DMS79 treated with DMSO at 0.1 percent for 48 hours (cell line): ENCODE measurements at regions not wholly inside any gene's neighbourhood (a gene's known extent, or its start where the extent isn't known, plus 50 kb on each side); places are given as distances from the start of the nearest gene placed in this dataset.
"Not testable (repeated sequence)": the region's sequence is repeated elsewhere in the genome, so short reads cannot be mapped to it uniquely, and the experiment has no call there.

Source experiments
- DNase-seq: peaks from one replicate; lab custom pipeline; 2025; lab: John Stamatoyannopoulos, UW

- no peak for DNase-seq
These were observed 228.9 kb downstream of the ANKRD60 start for GRCh38 chr20:57999465-58000111.

GRCh38 chr20:57998981-57999464 lies 229.4 kb downstream of the ANKRD60 start:
- DNase-seq = no peak

DNA sequence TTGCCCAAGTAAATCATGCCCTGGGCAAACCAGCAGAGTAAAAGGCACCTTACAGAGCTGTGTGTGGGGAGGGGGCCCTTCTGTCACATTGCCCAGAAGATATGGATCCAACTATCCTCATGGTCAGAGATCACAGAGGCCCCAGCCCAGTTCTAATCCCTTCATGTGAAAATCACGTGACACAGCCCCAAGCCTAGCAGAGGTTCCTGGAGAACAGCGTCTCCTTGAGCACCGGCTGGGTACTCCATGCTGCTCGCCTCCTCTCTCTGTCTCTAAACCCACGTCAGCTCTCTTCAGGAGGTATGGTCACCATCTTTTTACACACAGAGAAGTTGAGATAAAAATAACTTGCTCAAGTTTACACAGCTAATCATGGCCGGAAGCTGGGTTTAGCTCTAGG lies 230.2 kb downstream of the ANKRD60 start:
- no peak for DNase-seq

- no peak for DNase-seq
These were observed 231.2 kb downstream of the ANKRD60 start for GRCh38 chr20:57996936-57997890.

- DNase-seq = no peak
These were observed 232.0 kb downstream of the ANKRD60 start for GRCh38 chr20:57996465-57996864.

DNA sequence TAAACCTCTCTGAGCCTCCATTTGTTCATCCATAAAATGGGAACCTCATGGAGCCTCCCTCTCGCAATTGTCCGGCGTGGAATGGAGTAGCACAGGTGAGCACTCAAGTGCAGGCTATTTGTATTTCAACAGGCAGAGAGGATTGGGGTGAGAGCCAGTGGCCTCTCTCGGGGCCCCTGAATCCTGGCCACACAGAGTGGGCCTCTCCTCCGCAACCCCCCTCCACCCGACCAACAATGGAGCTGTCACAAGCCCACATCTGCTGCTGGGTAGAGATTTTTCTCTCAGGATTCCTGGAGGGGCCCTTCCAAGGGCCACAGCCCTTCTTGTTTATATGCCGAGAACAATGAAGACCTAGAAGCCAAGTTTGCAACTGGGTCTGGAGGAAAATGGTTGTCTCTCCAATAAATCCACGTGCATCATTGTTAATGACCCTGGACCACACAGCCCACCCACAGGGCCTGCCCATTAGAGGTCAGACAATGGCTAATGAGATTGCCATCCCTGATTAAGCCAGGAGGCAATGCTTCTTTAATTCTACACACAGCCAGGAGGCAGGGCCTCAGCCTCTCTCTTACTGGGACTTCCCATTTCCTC lies 233.0 kb downstream of the ANKRD60 start:
- no peak for DNase-seq

DNA sequence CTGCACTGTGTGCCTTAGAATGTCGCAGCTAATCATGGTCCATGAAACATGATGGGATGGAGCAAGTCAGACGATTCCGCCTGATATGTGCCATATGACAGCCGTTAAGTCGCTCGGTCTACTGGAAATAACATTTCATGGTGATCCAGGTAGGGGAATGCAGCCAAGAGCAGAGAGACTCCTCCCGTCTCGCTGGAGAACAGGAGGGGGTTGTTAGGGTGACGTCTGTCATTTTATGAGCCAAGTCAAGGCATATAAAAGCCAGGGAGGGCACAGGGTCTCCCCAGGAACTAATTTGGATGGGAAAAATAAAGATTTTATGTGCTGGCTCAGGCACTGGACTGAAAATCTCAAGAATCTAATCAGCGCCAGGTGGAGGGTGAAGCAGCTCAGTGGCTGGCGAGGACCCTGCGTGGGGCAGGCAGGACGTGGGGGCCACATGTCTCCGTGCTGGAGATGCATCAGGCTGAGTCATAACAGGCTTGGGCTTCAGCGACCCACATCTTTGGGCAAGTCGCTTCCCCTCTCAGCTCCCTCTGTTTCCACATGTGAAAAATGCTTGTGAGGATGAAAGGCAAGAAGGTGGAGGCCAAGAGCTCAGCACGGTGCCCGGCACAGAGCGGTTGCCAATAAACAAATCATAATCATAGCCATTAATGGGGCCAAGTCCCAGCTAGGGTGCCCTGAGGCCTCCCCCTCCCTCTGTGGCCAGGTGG lies 234.6 kb downstream of the ANKRD60 start:
- no peak for DNase-seq

DNA sequence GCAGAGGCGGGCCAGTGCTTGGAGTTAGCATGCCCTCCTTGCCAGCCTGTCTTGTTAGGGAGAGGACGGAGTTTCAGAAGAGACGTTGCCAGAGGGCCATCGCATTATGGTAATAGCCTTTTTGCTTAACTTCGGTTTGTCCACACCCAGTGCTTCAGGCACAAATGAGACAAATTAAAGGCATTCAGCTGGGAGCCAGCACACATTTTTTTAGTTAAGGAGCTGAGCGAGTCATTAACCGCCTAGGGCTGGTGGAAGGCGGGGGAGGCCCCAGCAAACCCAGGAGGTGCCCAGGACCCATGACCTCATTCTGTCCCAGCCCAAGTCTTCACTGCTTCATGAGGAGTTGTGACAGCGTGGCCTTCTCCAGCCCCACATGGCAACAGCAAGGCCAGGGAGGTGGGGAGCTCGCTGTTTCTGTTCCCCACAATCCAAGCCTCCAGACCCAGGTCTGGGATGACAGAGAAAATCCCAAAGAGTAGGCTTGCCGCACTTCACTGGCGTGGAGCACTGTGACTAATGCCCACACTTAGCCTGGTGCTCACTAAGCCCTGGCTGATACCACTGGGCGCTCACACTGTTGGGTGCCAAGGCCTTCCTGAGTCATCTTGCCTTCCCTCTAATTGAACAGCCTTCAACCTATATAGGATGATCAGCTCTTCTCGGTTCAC lies 237.1 kb downstream of the ANKRD60 start:
- DNase-seq = no peak

DNA sequence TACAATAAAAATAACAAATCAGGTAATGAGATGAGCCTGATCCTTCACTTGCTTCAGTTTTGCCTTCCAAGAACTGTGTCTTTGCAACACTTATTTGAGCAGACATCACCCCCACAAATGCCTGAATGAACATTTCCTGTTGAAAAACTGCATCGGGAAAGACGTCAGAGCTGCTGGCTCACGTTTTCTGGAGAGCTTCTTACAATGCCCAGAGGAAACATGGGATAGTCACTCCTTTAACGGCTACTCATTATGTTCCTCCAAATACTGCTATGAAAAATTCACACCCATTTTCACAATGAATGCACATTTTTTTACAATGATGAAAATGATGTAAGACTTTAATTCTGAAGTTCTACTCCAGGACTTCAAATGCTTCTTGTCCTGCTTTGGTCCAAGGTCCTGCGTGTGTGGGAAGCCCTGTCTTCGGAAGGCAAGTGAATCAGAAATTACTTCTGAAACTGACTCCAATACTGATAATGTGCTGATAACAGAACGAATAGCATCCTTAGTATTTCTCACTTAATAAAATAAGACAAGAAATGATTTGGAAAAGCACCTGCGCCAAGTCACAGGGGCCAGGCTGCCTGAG lies 238.0 kb downstream of the ANKRD60 start:
- no peak for DNase-seq

DNA sequence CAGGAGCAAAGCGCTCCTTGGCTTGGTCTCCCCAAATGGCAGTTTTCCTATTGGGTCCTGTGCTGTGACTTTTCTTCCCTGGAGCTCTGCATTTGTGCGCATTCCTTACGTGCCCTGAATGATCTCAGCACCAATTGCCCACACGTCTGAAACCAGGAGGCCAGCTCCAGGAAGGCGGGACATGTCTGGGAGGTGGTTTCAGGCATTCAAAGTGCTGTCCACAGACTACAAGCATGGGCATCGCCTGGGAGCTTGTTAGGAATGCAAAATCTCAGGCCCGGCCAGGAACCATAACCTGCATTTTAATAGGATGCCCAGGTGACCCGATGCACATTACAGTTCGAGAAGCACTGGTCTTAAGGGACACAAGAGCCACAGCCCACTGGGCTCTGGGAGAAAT lies 239.6 kb downstream of the ANKRD60 start:
- DNase-seq = no peak

DNA sequence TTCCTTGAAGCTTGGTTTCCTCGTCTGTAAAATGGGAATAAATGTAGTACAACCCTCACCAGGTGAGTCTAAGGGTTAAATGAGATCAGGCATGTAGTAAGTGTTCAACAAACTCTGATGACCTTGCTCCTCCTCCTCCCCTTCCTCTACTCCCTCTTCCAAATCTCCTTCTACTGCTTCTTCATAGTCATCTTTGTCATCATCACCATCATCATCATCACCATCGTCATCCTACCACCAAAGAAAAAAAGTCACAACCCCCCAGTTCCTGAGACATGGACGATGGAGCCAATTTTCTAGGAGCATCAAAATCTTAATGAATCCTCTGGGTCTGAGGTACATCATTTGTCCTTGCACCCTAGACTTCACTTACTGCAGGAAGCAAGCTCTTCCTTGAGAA lies 240.0 kb downstream of the ANKRD60 start:
- DNase-seq = no peak

DNA sequence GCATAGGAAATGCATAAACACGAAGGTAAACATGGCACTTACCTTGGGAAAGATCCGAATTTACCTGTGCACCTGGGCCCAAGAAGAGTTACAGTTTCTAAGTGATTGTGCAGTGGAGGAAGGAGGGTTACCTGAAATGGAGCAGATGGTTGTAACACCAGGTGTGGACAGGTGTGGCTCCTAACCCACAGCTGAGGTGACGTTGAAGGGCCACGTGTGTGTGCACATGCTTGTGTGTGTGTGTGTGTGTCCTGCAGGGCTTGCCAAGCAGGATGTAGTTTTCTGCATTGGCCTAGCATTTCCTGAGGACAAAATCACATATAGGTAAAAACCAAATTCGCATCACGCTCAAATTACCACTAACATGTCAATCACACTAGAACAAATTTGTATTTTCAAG lies 240.8 kb downstream of the ANKRD60 start:
- no peak for DNase-seq

DNA sequence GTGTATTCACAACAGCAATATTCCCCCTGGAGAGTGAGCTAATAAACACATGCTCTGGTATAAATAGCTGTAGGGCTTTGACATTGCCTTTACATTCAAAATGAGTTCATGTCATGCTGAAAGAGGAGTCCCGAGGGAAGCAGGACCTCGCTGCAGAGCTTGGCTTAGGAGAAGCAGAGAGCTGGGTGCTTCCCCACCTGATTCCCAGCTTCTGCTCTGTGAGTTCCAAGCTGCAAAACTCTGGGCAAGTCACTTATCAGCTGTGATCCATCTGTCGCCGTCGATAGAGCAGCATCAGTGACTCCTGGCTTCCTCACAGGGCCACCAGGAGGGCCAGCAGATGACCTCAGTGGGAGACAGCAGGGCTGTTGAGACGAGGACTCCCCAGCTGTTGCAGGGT lies 241.8 kb downstream of the ANKRD60 start:
- DNase-seq = no peak

DNA sequence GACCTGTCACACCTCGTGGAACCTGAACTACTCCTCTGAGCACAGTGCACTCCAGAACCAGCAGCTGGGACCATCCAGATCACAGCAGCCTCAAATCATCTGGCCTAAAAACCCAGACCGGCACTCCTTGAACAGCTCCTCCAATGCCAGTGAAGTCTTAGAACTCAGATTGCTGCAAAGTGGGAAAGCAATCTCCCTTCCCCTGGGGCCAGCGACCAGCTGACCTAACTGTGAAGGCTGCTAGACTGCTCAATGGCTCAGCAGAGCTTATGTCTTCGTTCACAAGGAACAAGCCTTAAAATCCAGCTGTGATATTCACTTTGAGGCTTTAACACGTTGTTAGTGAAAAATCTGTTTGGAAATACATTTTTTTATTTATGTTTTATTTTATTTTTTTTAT lies 243.2 kb downstream of the ANKRD60 start:
- DNase-seq = no peak

DNA sequence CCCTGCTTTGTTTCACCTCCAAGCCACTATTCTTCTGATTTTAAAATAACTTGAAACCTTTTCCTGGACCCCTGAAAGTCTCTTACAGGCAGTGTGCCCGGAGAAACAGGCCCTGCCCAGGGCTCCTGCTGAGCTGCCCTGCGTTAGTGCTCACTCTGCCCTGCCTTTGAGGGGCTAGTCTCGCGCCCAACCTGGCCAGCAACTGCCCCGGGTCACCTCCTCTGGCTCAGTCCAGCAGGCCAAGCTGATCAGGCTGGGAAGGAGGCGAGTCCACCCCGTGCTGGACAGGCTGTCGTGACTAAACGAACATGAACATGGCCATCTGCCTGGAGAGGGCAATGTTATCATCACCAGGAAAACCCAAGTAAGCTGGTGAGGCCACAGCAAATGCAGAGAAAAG lies 245.4 kb downstream of the ANKRD60 start:
- DNase-seq = no peak

GRCh38 chr20:57980506-57980905 lies 247.9 kb downstream of the ANKRD60 start:
- DNase-seq = no peak

DNA sequence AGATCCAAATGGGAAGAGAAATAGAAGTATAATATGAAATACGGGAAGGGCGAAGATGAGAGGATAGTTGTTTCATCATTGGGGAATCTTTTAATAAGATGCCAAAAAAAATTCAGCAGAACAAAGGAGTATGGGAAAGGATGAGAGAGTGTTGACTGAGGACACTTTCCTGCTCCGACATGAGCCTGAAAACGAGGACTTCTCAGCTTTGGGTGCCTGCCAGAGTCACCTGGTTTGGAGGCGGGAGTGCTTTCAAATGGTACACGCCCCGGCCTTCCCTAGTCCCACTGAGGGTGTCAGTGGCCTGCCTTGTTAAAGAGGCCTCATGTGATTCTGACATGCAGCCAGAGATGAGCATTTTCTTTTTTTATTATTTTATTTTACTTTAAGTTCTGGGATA lies 250.9 kb downstream of the ANKRD60 start:
- DNase-seq = no peak

GRCh38 chr20:57977141-57977540 lies 251.3 kb downstream of the ANKRD60 start:
- no peak for DNase-seq

GRCh38 chr20:57974863-57975262 lies 253.6 kb downstream of the ANKRD60 start:
- no peak for DNase-seq

GRCh38 chr20:57973886-57974285 lies 254.6 kb downstream of the ANKRD60 start:
- DNase-seq = no peak

DNA sequence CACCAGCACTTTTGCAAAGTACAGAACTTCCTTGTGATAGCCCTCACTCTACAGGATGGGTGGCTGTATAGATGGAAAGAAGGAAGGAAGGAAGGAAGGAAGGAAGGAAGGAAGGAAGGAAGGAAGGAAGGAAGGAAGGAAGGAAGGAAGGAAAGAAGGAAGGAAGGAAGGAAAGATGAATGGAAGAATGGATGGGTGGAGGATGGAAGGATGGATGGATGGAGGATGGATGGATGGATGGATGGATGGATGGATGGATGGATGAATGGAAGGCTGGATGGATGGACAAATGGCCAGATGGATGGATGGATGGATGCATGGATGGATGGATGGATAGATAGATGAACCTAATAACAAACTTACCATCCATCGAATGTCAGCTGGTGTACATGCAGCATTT lies 256.9 kb downstream of the ANKRD60 start:
- not testable (repeated sequence) for DNase-seq
